IMR-90 (cell line): ENCODE measurements at regions not wholly inside any gene's neighbourhood (a gene's known extent, or its start where the extent isn't known, plus 50 kb on each side); places are given as distances from the start of the nearest gene placed in this dataset.

Experiments used
- ATAC-seq: fragments of 200-7000 bp; cut with Tn5 transposase; 2 replicates; pipeline ENCODE4 v1.9.1; 2020; ENCODE audit warnings: low read depth, mild to moderate bottlenecking, moderate library complexity
- BruUV-seq: library from RNA; stranded (reverse); fragments of 400-500 nt; replicated peaks from 2 replicates; lab custom pipeline; 2021; lab: Mats Ljungman, UMichigan
- CTCF ChIA-PET: fragments of 300-600 bp; formaldehyde crosslinking; extraction: SDS; loops from one replicate; lab custom pipeline; 2021; ENCODE audit warnings: antibody characterized with exemption; lab: Yijun Ruan, JAX
- POLR2A ChIA-PET: fragments of 300-600 bp; sonication (Branson Sonifier 250); formaldehyde crosslinking; loops from one replicate; lab custom pipeline; 2022; ENCODE audit warnings: antibody characterized with exemption; ENCODE audit not compliant: unreplicated experiment; lab: Charles Lee
- DNase-seq: peaks from one replicate; pipeline ENCODE4 v3.0.0; 2013
- H2AFZ ChIP-seq: replicated peaks from 2 replicates; pipeline ENCODE3; 2013; ENCODE audit warnings: low read length, mild to moderate bottlenecking; ENCODE audit not compliant: poor library complexity
- H2AK5ac ChIP-seq: 2 replicates; pipeline ENCODE4 v1.6.1; 2013; ENCODE audit warnings: low read depth, low read length, inconsistent platforms
- H2AK9ac ChIP-seq: replicated peaks from 2 replicates; pipeline ENCODE3; 2013; ENCODE audit warnings: mild to moderate bottlenecking, low read depth, low read length, moderate library complexity; ENCODE audit not compliant: poor library complexity
- H2BK120ac ChIP-seq: 2 replicates; pipeline ENCODE4 v1.6.1; 2013; ENCODE audit warnings: low read depth, low read length, inconsistent platforms
- H2BK15ac ChIP-seq: 3 replicates; pipeline ENCODE4 v1.6.1; 2013; ENCODE audit warnings: low read depth, low read length, inconsistent platforms
- H2BK20ac ChIP-seq: 2 replicates; pipeline ENCODE4 v1.6.1; 2013; ENCODE audit warnings: low read depth, mild to moderate bottlenecking, inconsistent platforms, low read length, moderate library complexity
- H2BK5ac ChIP-seq: 2 replicates; pipeline ENCODE4 v1.6.1; 2013; ENCODE audit warnings: mild to moderate bottlenecking, low read depth, low read length, inconsistent platforms; ENCODE audit not compliant: poor library complexity, severe bottlenecking
- H3K14ac ChIP-seq: replicated peaks from 2 replicates; pipeline ENCODE4 v1.6.1; 2013; ENCODE audit warnings: low read depth, low read length, inconsistent platforms
- H3K18ac ChIP-seq: 2 replicates; pipeline ENCODE4 v1.6.1; 2013; ENCODE audit warnings: low read depth, low read length, control low read depth
- H3K23ac ChIP-seq: 2 replicates; pipeline ENCODE4 v1.6.1; 2013; ENCODE audit warnings: low read depth, low read length, inconsistent platforms
- H3K27ac ChIP-seq: 2 replicates; pipeline ENCODE4 v1.5.1; 2013; ENCODE audit warnings: mild to moderate bottlenecking, control low read depth, low read length; ENCODE audit not compliant: insufficient read depth
- H3K27me3 ChIP-seq: 2 replicates; pipeline ENCODE4 v1.6.1; 2013; ENCODE audit warnings: low read length; ENCODE audit not compliant: control insufficient read depth, insufficient read depth
- H3K36me3 ChIP-seq: 2 replicates; pipeline ENCODE4 v1.6.1; 2013; ENCODE audit warnings: low read length, mixed read lengths; ENCODE audit not compliant: control insufficient read depth, insufficient read depth
- H3K4ac ChIP-seq: 2 replicates; pipeline ENCODE4 v1.6.1; 2013; ENCODE audit warnings: low read depth, low read length, inconsistent platforms
- H3K4me1 ChIP-seq: 2 replicates; pipeline ENCODE4 v1.6.1; 2013; ENCODE audit warnings: low read length, mixed read lengths; ENCODE audit not compliant: control insufficient read depth, insufficient read depth
- H3K4me2 ChIP-seq: 2 replicates; pipeline ENCODE4 v1.6.1; 2013; ENCODE audit warnings: low read depth, mild to moderate bottlenecking, control low read depth, low read length, moderate library complexity
- H3K4me3 ChIP-seq: 2 replicates; pipeline ENCODE4 v1.5.1; 2013; ENCODE audit warnings: low read depth, mild to moderate bottlenecking, control low read depth, low read length, moderate library complexity; ENCODE audit not compliant: insufficient read depth
- H3K56ac ChIP-seq: 2 replicates; pipeline ENCODE4 v1.6.1; 2013; ENCODE audit warnings: low read length, inconsistent platforms; ENCODE audit not compliant: insufficient read depth; ENCODE audit errors: extremely low read depth
- H3K79me1 ChIP-seq, 2 experiments: 2 replicates each; pipeline ENCODE4 v1.6.1; 2013; ENCODE audit warnings: low read length in 2 of 2, inconsistent platforms in 1 of 2, low read depth in 1 of 2
- H3K9ac ChIP-seq: 2 replicates; pipeline ENCODE4 v1.6.1; 2013; ENCODE audit warnings: low read depth, low read length, control low read depth
- H3K9me1 ChIP-seq: 2 replicates; pipeline ENCODE4 v1.6.1; 2013; ENCODE audit warnings: low read length, inconsistent platforms; ENCODE audit not compliant: insufficient read depth
- H3K9me3 ChIP-seq: 2 replicates; pipeline ENCODE4 v1.6.1; 2013; ENCODE audit warnings: low read length; ENCODE audit not compliant: control insufficient read depth, insufficient read depth
- H4K20me1 ChIP-seq: 2 replicates; pipeline ENCODE4 v1.6.1; 2013; ENCODE audit warnings: low read length, inconsistent platforms; ENCODE audit not compliant: insufficient read depth
- H4K5ac ChIP-seq: 2 replicates; pipeline ENCODE4 v1.6.1; 2013; ENCODE audit warnings: mild to moderate bottlenecking, low read depth, low read length, control low read depth
- H4K8ac ChIP-seq, 2 experiments: 2 replicates each; pipeline ENCODE4 v1.6.1; 2013; ENCODE audit warnings: low read depth in 2 of 2, low read length in 2 of 2, control low read depth in 1 of 2, inconsistent platforms in 1 of 2
- H4K91ac ChIP-seq: 2 replicates; pipeline ENCODE4 v1.6.1; 2013; ENCODE audit warnings: low read depth, low read length, inconsistent platforms; ENCODE audit not compliant: insufficient read depth
- BHLHE40 ChIP-seq: fragments of 150-350 bp; IDR thresholded peaks from 2 replicates; pipeline ENCODE4 v1.6.1; 2016; ENCODE audit warnings: mild to moderate bottlenecking, low read depth, low read length
- CHD1 ChIP-seq: IDR thresholded peaks from 2 replicates; pipeline ENCODE4 v1.6.1; 2012; ENCODE audit warnings: low read depth, low read length, improper control_type of control experiment
- MAZ ChIP-seq: IDR thresholded peaks from 2 replicates; pipeline ENCODE4 v1.6.1; 2012; ENCODE audit warnings: low read depth, mild to moderate bottlenecking, low read length, improper control_type of control experiment, moderate library complexity, borderline replicate concordance
- WGBS, 2 experiments: methylation state at CpG; one replicate each; pipeline versions ENCODE4 v1.1.5 to v1.1.7; 2013; ENCODE audit warnings: missing lambda C conversion rate in 2 of 2; ENCODE audit not compliant: insufficient read length in 1 of 2; ENCODE audit errors: extremely low coverage in 2 of 2; 5-methylcytosine and 5-hydroxymethylcytosine counted together
- dilution Hi-C: fragments of 300-500 bp; cut with HindIII; formaldehyde crosslinking; loops from one replicate; pipeline ENCODE4 v1.14.3; 2018; ENCODE audit warnings: low sequenced_read_pairs; ENCODE audit not compliant: unreplicated experiment
- in situ Hi-C: fragments of 300-500 bp; cut with MboI; formaldehyde crosslinking; loops from 3 replicates; pipeline ENCODE4 v1.14.3; 2019; ENCODE audit warnings: low sequenced_read_pairs, inconsistent platforms, mixed read lengths
- intact Hi-C: fragments of 100-400 bp; cut with micrococcal nuclease; formaldehyde crosslinking; loops from 2 replicates; pipeline ENCODE4 v1.10.0; 2022

GRCh38 chr2:224155896-224156295 is 116.8 kb upstream of the SERPINE2 start:
- dilution Hi-C loops (no loop called here), in situ Hi-C loops (no loop called here)
- no peak overlapping the region for H3K18ac ChIP-seq

More at GRCh38 chr2:224155896-224156295, 116.8 kb upstream of the SERPINE2 start:
- H3K27ac ChIP-seq = no peak overlapping the region
- H2BK120ac ChIP-seq = no peak overlapping the region
- no peak for ATAC-seq
- no peaks in the 10 kb centered on the region for H4K20me1 ChIP-seq
- peak; percentile 30 for DNase-seq
- H2AK5ac ChIP-seq = no peak overlapping the region
- H2BK20ac ChIP-seq = no peak overlapping the region; the same call in 1 of the 2 replicates
- no peak overlapping the region for H3K4me2 ChIP-seq
- peaks cover 7% of the 10 kb centered on the region for H3K4me1 ChIP-seq
- intact Hi-C loops = no loop called here
- ChIA-PET CTCF (no interaction called here), POLR2A (no interaction called here)
- H3K9me1 ChIP-seq = peaks cover 5% of the 10 kb centered on the region
- H3K9ac ChIP-seq = no peak overlapping the region
- WGBS, 2 experiments = 100% methylated on average over 2 of the region's 3 CpGs; no CpG with 5 or more reads in 1 of the 2 experiments
- no peak overlapping the region for H2BK15ac ChIP-seq
- no peak overlapping the region for H2AK9ac ChIP-seq
- no peak overlapping the region for H3K4me3 ChIP-seq
- 0 out of 4 replicates have a peak, but pooled peaks cover 0 to 3% of the 10 kb centered on the region in 2 experiments for H3K79me1 ChIP-seq
- H3K9me3 ChIP-seq = no peaks in the 10 kb centered on the region
- H3K36me3 ChIP-seq = no peaks in the 10 kb centered on the region
- no peak overlapping the region for H4K8ac ChIP-seq
- BruUV-seq = no TSS peak
- TF ChIP-seq CHD1 (no peak), BHLHE40 (no peak), MAZ (no peak)
- no peak overlapping the region for H2AFZ ChIP-seq
- H3K27me3 ChIP-seq = no peaks in the 10 kb centered on the region
- H3K56ac ChIP-seq = no peak overlapping the region
- no peak overlapping the region for H3K4ac ChIP-seq
- no peak overlapping the region for H4K91ac ChIP-seq
- 0 out of 2 replicates have a peak overlapping the region, but pooled peaks have one; percentile 26 for H3K14ac ChIP-seq
- no peak overlapping the region for H4K5ac ChIP-seq
- no peak overlapping the region for H2BK5ac ChIP-seq
- H3K23ac ChIP-seq = no peak overlapping the region
